ENCODE measurements at regions not wholly inside any gene's neighbourhood (a gene's known extent, or its start where the extent isn't known, plus 50 kb on each side); places are given as distances from the start of the nearest gene placed in this dataset.

GRCh38 chr3:189455641-189456417, 175.4 kb upstream of the TP63 start:
- no peak for DNase-seq

- no peak for DNase-seq
These were observed 174.0 kb upstream of the TP63 start for GRCh38 chr3:189457201-189457607.

- DNase-seq = no peak
These were observed 173.4 kb upstream of the TP63 start for GRCh38 chr3:189457631-189458412.

- DNase-seq = no peak
These were observed 172.7 kb upstream of the TP63 start for GRCh38 chr3:189458528-189458927.

GRCh38 chr3:189459231-189459630, 172.0 kb upstream of the TP63 start:
- DNase-seq = no peak

GRCh38 chr3:189460511-189460910, 170.7 kb upstream of the TP63 start:
- no peak for DNase-seq

GRCh38 chr3:189464799-189465198, 166.4 kb upstream of the TP63 start:
- DNase-seq = no peak

- no peak for DNase-seq
These were observed 165.2 kb upstream of the TP63 start for GRCh38 chr3:189466004-189466403.

GRCh38 chr3:189467451-189467850, 163.7 kb upstream of the TP63 start:
- DNase-seq = no peak

GRCh38 chr3:189474944-189475343, 156.2 kb upstream of the TP63 start:
- no peak for DNase-seq

GRCh38 chr3:189477614-189478013, 153.6 kb upstream of the TP63 start:
- no peak for DNase-seq

GRCh38 chr3:189486556-189486955, 144.6 kb upstream of the TP63 start:
- DNase-seq = no peak

GRCh38 chr3:189488241-189488767, 142.9 kb upstream of the TP63 start:
- no peak for DNase-seq

- no peak for DNase-seq
These were observed 140.9 kb upstream of the TP63 start for GRCh38 chr3:189490337-189490736.

GRCh38 chr3:189490749-189491148, 140.4 kb upstream of the TP63 start:
- DNase-seq = no peak

- DNase-seq = no peak
These were observed 139.4 kb upstream of the TP63 start for GRCh38 chr3:189491831-189492230.

GRCh38 chr3:189493271-189493670, 137.9 kb upstream of the TP63 start:
- no peak for DNase-seq

GRCh38 chr3:189494632-189495031, 136.6 kb upstream of the TP63 start:
- DNase-seq = no peak

- no peak for DNase-seq
These were observed 134.6 kb upstream of the TP63 start for GRCh38 chr3:189496375-189497138.

GRCh38 chr3:189498995-189499704, 132.0 kb upstream of the TP63 start:
- no peak for DNase-seq

- DNase-seq = no peak
These were observed 130.9 kb upstream of the TP63 start for GRCh38 chr3:189500299-189500698.
